C4-2B (cell line): ENCODE measurements at regions not wholly inside any gene's neighbourhood (a gene's known extent, or its start where the extent isn't known, plus 50 kb on each side); places are given as distances from the start of the nearest gene placed in this dataset.

Experiments
- ZFX ChIP-seq: fragments of 450-650 bp; IDR thresholded peaks from 2 replicates; pipeline ENCODE4 v1.6.1; 2017
- TF ChIP-seq, protein P1 (sequence below): fragments of 450-650 bp; conservative IDR thresholded peaks from 2 replicates; pipeline ENCODE4 v1.5.1; 2017; ENCODE audit warnings: mild to moderate bottlenecking

- TF ChIP-seq, protein P1, sequence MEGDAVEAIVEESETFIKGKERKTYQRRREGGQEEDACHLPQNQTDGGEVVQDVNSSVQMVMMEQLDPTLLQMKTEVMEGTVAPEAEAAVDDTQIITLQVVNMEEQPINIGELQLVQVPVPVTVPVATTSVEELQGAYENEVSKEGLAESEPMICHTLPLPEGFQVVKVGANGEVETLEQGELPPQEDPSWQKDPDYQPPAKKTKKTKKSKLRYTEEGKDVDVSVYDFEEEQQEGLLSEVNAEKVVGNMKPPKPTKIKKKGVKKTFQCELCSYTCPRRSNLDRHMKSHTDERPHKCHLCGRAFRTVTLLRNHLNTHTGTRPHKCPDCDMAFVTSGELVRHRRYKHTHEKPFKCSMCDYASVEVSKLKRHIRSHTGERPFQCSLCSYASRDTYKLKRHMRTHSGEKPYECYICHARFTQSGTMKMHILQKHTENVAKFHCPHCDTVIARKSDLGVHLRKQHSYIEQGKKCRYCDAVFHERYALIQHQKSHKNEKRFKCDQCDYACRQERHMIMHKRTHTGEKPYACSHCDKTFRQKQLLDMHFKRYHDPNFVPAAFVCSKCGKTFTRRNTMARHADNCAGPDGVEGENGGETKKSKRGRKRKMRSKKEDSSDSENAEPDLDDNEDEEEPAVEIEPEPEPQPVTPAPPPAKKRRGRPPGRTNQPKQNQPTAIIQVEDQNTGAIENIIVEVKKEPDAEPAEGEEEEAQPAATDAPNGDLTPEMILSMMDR, result no peak
- no peak for TF ChIP-seq ZFX
These were observed 394.3 kb upstream of the TRAM1L1 start for GRCh38 chr4:117479673-117480072.
